WTC11 (cell line): ENCODE measurements at regions not wholly inside any gene's neighbourhood (a gene's known extent, or its start where the extent isn't known, plus 50 kb on each side); places are given as distances from the start of the nearest gene placed in this dataset.
A peak's percentile ranks its signal among the peaks of the same experiment; 100 is the strongest.

Source experiments
- ATAC-seq: fragments of 200-7000 bp; cut with Tn5 transposase; 2 replicates; pipeline ENCODE4 v1.10.0; 2021; ENCODE audit warnings: mild to moderate bottlenecking, moderate library complexity
- CTCF ChIA-PET: fragments of 300-600 bp; sonication (Branson Sonifier 250); formaldehyde crosslinking; loops from one replicate; lab custom pipeline; 2021; ENCODE audit warnings: antibody characterized with exemption; lab: Charles Lee
- POLR2A ChIA-PET: fragments of 350-600 bp; sonication (Branson Sonifier 250); formaldehyde crosslinking; loops from one replicate; lab custom pipeline; 2021; ENCODE audit warnings: antibody characterized with exemption; lab: Charles Lee
- DNase-seq: peaks from one replicate; pipeline ENCODE4 v3.0.0; 2021; ENCODE audit warnings: low spot score
- H3K27ac Mint-ChIP-seq: 2 replicates; pipeline ENCODE4 v1.8.0; 2021; ENCODE audit warnings: mixed read lengths
- H3K27me3 Mint-ChIP-seq: 2 replicates; pipeline ENCODE4 v1.8.0; 2021; ENCODE audit warnings: low read depth, mild to moderate bottlenecking, moderate library complexity, mixed read lengths
- H3K36me3 Mint-ChIP-seq: 2 replicates; pipeline ENCODE4 v1.8.0; 2021; ENCODE audit warnings: mixed read lengths
- H3K4me1 Mint-ChIP-seq: 2 replicates; pipeline ENCODE4 v1.8.0; 2022; ENCODE audit warnings: mixed read lengths
- H3K4me3 Mint-ChIP-seq: 2 replicates; pipeline ENCODE4 v1.8.0; 2021; ENCODE audit warnings: mild to moderate bottlenecking, moderate library complexity, mixed read lengths
- H3K9me3 Mint-ChIP-seq: 2 replicates; pipeline ENCODE4 v1.8.0; 2021; ENCODE audit warnings: mixed read lengths
- ATF1 ChIP-seq: sonication (generic); formaldehyde crosslinking; IDR thresholded peaks from 2 replicates; pipeline ENCODE4 v1.8.1; 2023; ENCODE audit warnings: mild to moderate bottlenecking, moderate library complexity, missing genetic modification reagents
- CREB1 ChIP-seq: sonication (generic); formaldehyde crosslinking; IDR thresholded peaks from 2 replicates; pipeline ENCODE4 v1.8.0; 2023; ENCODE audit warnings: mild to moderate bottlenecking, missing genetic modification reagents
- ESRRA ChIP-seq: sonication (generic); formaldehyde crosslinking; IDR thresholded peaks from 2 replicates; pipeline ENCODE4 v1.8.1; 2022; ENCODE audit warnings: mild to moderate bottlenecking, missing genetic modification reagents, borderline replicate concordance
- ETV6 ChIP-seq: sonication (generic); formaldehyde crosslinking; IDR thresholded peaks from 2 replicates; pipeline ENCODE4 v1.8.1; 2022; ENCODE audit warnings: mild to moderate bottlenecking, missing genetic modification reagents
- FOXJ3 ChIP-seq: sonication (generic); formaldehyde crosslinking; IDR thresholded peaks from 2 replicates; pipeline ENCODE4 v1.9.0; 2021; ENCODE audit warnings: missing genetic modification reagents, mild to moderate bottlenecking, borderline replicate concordance
- FOXK1 ChIP-seq: sonication (generic); formaldehyde crosslinking; IDR thresholded peaks from 2 replicates; pipeline ENCODE4 v1.8.0; 2022; ENCODE audit warnings: mild to moderate bottlenecking, moderate library complexity, missing genetic modification reagents
- HMGA2 ChIP-seq: fragments of 250-450 bp; sonication (Bioruptor Pico); IDR thresholded peaks from 2 replicates; pipeline ENCODE4 v1.4.0; 2021; ENCODE audit warnings: mild to moderate bottlenecking, moderate library complexity
- HMGXB4 ChIP-seq: sonication (generic); formaldehyde crosslinking; IDR thresholded peaks from 2 replicates; pipeline ENCODE4 v1.8.1; 2023; ENCODE audit warnings: mild to moderate bottlenecking, moderate library complexity, missing genetic modification reagents
- IRF2 ChIP-seq: sonication (generic); formaldehyde crosslinking; IDR thresholded peaks from 2 replicates; pipeline ENCODE4 v1.8.0; 2022; ENCODE audit warnings: low read depth, missing genetic modification reagents, borderline replicate concordance
- JUN ChIP-seq: sonication (generic); formaldehyde crosslinking; IDR thresholded peaks from 2 replicates; pipeline ENCODE4 v1.8.0; 2023; ENCODE audit warnings: mild to moderate bottlenecking, missing genetic modification reagents
- MXD4 ChIP-seq: fragments of 250-450 bp; sonication (Bioruptor Pico); IDR thresholded peaks from 2 replicates; pipeline ENCODE4 v1.8.0; 2021; ENCODE audit warnings: mild to moderate bottlenecking, moderate library complexity, borderline replicate concordance
- NR2C2 ChIP-seq: sonication (generic); formaldehyde crosslinking; IDR thresholded peaks from 2 replicates; pipeline ENCODE4 v1.8.0; 2022; ENCODE audit warnings: mild to moderate bottlenecking, missing genetic modification reagents
- RORB ChIP-seq: fragments of 250-450 bp; sonication (Bioruptor Pico); IDR thresholded peaks from 2 replicates; pipeline ENCODE4 v1.9.0; 2021; ENCODE audit warnings: mild to moderate bottlenecking
- SMAD4 ChIP-seq: sonication (generic); formaldehyde crosslinking; IDR thresholded peaks from 2 replicates; pipeline ENCODE4 v1.8.0; 2022; ENCODE audit warnings: mild to moderate bottlenecking, missing genetic modification reagents
- TEAD1 ChIP-seq: sonication (generic); formaldehyde crosslinking; IDR thresholded peaks from 2 replicates; pipeline ENCODE4 v1.8.0; 2022; ENCODE audit warnings: mild to moderate bottlenecking, missing genetic modification reagents
- ZMAT4 ChIP-seq: fragments of 250-450 bp; sonication (Bioruptor Pico); IDR thresholded peaks from 2 replicates; pipeline ENCODE4 v1.9.0; 2021; ENCODE audit warnings: mild to moderate bottlenecking
- ZNF396 ChIP-seq: fragments of 250-450 bp; sonication (Bioruptor Pico); IDR thresholded peaks from 2 replicates; pipeline ENCODE4 v1.8.0; 2021; ENCODE audit warnings: mild to moderate bottlenecking, moderate library complexity, borderline replicate concordance
- ZNF425 ChIP-seq: fragments of 250-450 bp; sonication (Bioruptor Pico); conservative IDR thresholded peaks from 2 replicates; pipeline ENCODE4 v1.9.0; 2021; ENCODE audit warnings: mild to moderate bottlenecking
- TF ChIP-seq, protein P1 (sequence below): fragments of 250-450 bp; sonication (Bioruptor Pico); IDR thresholded peaks from 2 replicates; pipeline ENCODE4 v1.8.0; 2021; ENCODE audit warnings: mild to moderate bottlenecking

DNA sequence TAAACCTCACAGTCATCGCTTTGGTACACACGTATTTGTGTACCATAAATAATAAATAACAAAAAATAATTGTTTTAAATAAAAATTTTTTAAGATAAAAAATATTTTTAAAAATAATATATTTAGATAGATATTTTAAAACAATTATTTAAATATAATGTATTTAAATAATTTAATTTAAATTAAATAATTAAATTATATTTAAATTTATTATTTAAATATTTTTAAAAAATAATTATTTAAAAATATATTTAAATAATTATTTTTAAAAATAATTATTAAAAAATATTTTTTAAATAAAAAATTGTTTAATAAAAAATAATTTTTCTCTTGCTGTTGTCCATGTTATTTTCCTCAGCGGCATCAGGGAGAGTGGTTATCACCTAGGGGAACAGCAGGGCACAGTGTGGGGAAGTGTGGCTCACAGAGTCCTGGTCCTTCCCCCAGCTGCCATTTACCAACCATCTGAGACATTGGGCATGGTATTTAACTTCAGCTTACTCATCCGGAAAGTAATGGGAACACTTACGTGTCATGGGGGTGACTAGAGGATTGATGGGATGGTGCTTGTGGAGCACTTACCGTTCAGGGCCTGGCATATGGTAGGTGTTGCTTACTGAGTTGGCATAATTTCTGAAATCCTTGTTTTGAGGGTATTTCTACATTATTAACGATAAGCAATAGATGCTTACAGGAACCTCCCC, 92.9 kb upstream of the TSPAN2 start:
- ChIA-PET POLR2A (no interaction called here), CTCF (interaction anchor here (0.7 to 3.4 kb wide), 7 partner anchors 25 to 287 kb away, joined by 3 to 29 read pairs (median 6); no protein-coding TSS in a partner anchor)
- H3K36me3 Mint-ChIP-seq = no peaks in the 10 kb centered on the region
- H3K27ac Mint-ChIP-seq = no peak overlapping the region
- H3K4me3 Mint-ChIP-seq = no peak overlapping the region
- no peaks in the 10 kb centered on the region for H3K4me1 Mint-ChIP-seq
- no peaks in the 10 kb centered on the region for H3K27me3 Mint-ChIP-seq
- ATAC-seq = no peak
- TF ChIP-seq ETV6 (CRISPR knock-in tag) (no peak), HMGA2 (CRISPR knock-in tag) (peak; percentile 100)
- H3K9me3 Mint-ChIP-seq = no peaks in the 10 kb centered on the region
- DNase-seq = no peak

DNA sequence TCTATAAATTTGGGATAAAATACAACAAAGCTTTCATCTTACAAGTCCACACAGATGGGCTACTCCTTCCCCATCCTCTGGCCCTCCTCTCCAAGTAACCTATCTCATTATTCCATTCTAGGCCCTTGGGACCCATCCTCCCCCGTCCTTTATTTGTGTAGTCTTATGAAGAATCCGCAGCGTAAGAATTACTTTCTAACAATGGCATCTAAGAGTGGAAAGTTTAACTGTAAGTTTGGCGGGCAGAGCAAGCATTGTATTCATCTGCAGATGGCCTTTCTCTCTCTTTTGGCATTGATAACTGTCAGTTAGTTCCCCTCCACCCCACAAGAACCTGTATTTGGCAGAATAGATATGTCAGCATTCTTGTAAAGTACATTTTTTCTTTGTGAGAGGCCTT, 91.9 kb upstream of the TSPAN2 start:
- ChIA-PET CTCF (interaction anchor here (1.2 to 2.8 kb wide), 2 partner anchors 42 to 45 kb away, joined by 5 to 9 read pairs; no protein-coding TSS in a partner anchor), POLR2A (no interaction called here)
- Mint-ChIP-seq H3K9me3 (no peaks in the 10 kb centered on the region), H3K4me1 (no peaks in the 10 kb centered on the region), H3K4me3 (no peak overlapping the region), H3K36me3 (no peaks in the 10 kb centered on the region), H3K27me3 (no peaks in the 10 kb centered on the region), H3K27ac (no peak overlapping the region)
- no peak for DNase-seq
- TF ChIP-seq FOXK1 (no peak), CREB1 (no peak), RORB (no peak), HMGXB4 (CRISPR knock-in tag) (no peak), ESRRA (no peak), IRF2 (CRISPR knock-in tag) (no peak), NR2C2 (CRISPR knock-in tag) (no peak), ZMAT4 (no peak), SMAD4 (CRISPR knock-in tag) (no peak), MXD4 (CRISPR knock-in tag) (no peak), TEAD1 (no peak), JUN (CRISPR knock-in tag) (no peak), ATF1 (no peak), ZNF425 (CRISPR knock-in tag) (no peak), FOXJ3 (CRISPR knock-in tag) (no peak), ZNF396 (CRISPR knock-in tag) (no peak)
- TF ChIP-seq, protein P1, sequence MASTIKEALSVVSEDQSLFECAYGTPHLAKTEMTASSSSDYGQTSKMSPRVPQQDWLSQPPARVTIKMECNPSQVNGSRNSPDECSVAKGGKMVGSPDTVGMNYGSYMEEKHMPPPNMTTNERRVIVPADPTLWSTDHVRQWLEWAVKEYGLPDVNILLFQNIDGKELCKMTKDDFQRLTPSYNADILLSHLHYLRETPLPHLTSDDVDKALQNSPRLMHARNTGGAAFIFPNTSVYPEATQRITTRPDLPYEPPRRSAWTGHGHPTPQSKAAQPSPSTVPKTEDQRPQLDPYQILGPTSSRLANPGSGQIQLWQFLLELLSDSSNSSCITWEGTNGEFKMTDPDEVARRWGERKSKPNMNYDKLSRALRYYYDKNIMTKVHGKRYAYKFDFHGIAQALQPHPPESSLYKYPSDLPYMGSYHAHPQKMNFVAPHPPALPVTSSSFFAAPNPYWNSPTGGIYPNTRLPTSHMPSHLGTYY (CRISPR knock-in tag) = no peak
- ATAC-seq = no peak
